DND-41 (cell line): ENCODE measurements at regions not wholly inside any gene's neighbourhood (a gene's known extent, or its start where the extent isn't known, plus 50 kb on each side); places are given as distances from the start of the nearest gene placed in this dataset.

Experiments used
- ATAC-seq: fragments of 200-7000 bp; cut with Tn5 transposase; 3 replicates; pipeline ENCODE4 v1.9.1; 2021; ENCODE audit warnings: low read depth; ENCODE audit not compliant: insufficient read depth
- DNase-seq: peaks from one replicate; pipeline ENCODE4 v3.0.0-alpha.2; 2020
- H2AFZ ChIP-seq: 2 replicates; pipeline ENCODE4 v1.6.0; 2012; ENCODE audit warnings: low read depth, low read length
- H3K27ac ChIP-seq: 2 replicates; pipeline ENCODE4 v1.5.1; 2012; ENCODE audit warnings: low read length, inconsistent platforms
- H3K27me3 ChIP-seq: fragments of 200-600 bp; sonication (generic); 2 replicates; pipeline ENCODE4 v1.6.0; 2012; ENCODE audit warnings: low read length, mild to moderate bottlenecking, inconsistent platforms; ENCODE audit not compliant: insufficient read depth, poor library complexity
- H3K36me3 ChIP-seq: 2 replicates; pipeline ENCODE4 v1.5.1; 2012; ENCODE audit warnings: low read length, inconsistent platforms; ENCODE audit not compliant: insufficient read depth
- H3K4me1 ChIP-seq: 2 replicates; pipeline ENCODE4 v1.5.1; 2012; ENCODE audit warnings: mild to moderate bottlenecking, low read length; ENCODE audit not compliant: insufficient read depth
- H3K4me2 ChIP-seq: 2 replicates; pipeline ENCODE4 v1.6.0; 2012; ENCODE audit warnings: mild to moderate bottlenecking, moderate library complexity, low read length, inconsistent platforms; ENCODE audit not compliant: insufficient read depth
- H3K4me3 ChIP-seq, 2 experiments: fragments of 200-600 bp in 1 of 2; shearing (Covaris generic) in 1 of 2; 2 replicates each; pipeline ENCODE4 v1.5.1; 2012 to 2016; ENCODE audit warnings: inconsistent platforms in 2 of 2, low read length in 2 of 2, mild to moderate bottlenecking in 2 of 2, low read depth in 1 of 2, moderate library complexity in 1 of 2
- H3K79me2 ChIP-seq: 2 replicates; pipeline ENCODE4 v1.6.0; 2012; ENCODE audit warnings: low read length, inconsistent platforms; ENCODE audit not compliant: insufficient read depth
- H3K9ac ChIP-seq: 2 replicates; pipeline ENCODE4 v1.6.0; 2012; ENCODE audit warnings: low read depth, mild to moderate bottlenecking, inconsistent platforms, low read length, moderate library complexity
- H3K9me3 ChIP-seq: 2 replicates; pipeline ENCODE4 v1.5.1; 2012; ENCODE audit warnings: low read length, moderate library complexity, mild to moderate bottlenecking, inconsistent platforms; ENCODE audit not compliant: insufficient read depth, severe bottlenecking
- H4K20me1 ChIP-seq: 2 replicates; pipeline ENCODE4 v1.6.0; 2012; ENCODE audit warnings: low read length; ENCODE audit not compliant: insufficient read depth
- CTCF ChIP-seq: IDR thresholded peaks from 2 replicates; pipeline ENCODE4 v1.5.1; 2012; ENCODE audit warnings: borderline replicate concordance, low read length, moderate library complexity, mild to moderate bottlenecking; ENCODE audit not compliant: poor library complexity, severe bottlenecking; ENCODE audit errors: extremely low read depth
- EZH2 ChIP-seq: IDR thresholded peaks from 3 replicates; pipeline ENCODE4 v1.6.1; 2012; ENCODE audit warnings: borderline replicate concordance, low read depth, mild to moderate bottlenecking, moderate library complexity, low read length, inconsistent platforms; ENCODE audit not compliant: severe bottlenecking

- Histone ChIP-seq H3K79me2 (no peaks in the 10 kb centered on the region), H3K9ac (no peak overlapping the region), H3K36me3 (no peaks in the 10 kb centered on the region), H4K20me1 (no peaks in the 10 kb centered on the region), H3K4me1 (no peaks in the 10 kb centered on the region), H3K4me2 (no peak overlapping the region), H3K27me3 (no peaks in the 10 kb centered on the region), H3K4me3 (no peak overlapping the region), H3K27ac (no peak overlapping the region), H2AFZ (no peak overlapping the region), H3K9me3 (no peaks in the 10 kb centered on the region)
- DNase-seq, result no peak
- TF ChIP-seq CTCF, result no peak
- no peak for TF ChIP-seq EZH2
- no peak for ATAC-seq
Observed at GRCh38 chr7:125611582-125611981, 682.0 kb upstream of the POT1 start.

- H3K4me3 ChIP-seq, result no peak overlapping the region
- no peak overlapping the region for H3K9ac ChIP-seq
- ATAC-seq (no peak), DNase-seq (no peak)
- no peak for TF ChIP-seq EZH2
- TF ChIP-seq CTCF, result no peak
- no peaks in the 10 kb centered on the region for H3K79me2 ChIP-seq
- no peaks in the 10 kb centered on the region for H3K9me3 ChIP-seq
- no peak overlapping the region for H2AFZ ChIP-seq
- no peaks in the 10 kb centered on the region for H3K27me3 ChIP-seq
- no peaks in the 10 kb centered on the region for H4K20me1 ChIP-seq
- no peak overlapping the region for H3K27ac ChIP-seq
- H3K4me2 ChIP-seq, result no peak overlapping the region
- H3K36me3 ChIP-seq, result no peaks in the 10 kb centered on the region
- no peaks in the 10 kb centered on the region for H3K4me1 ChIP-seq
Observed at GRCh38 chr7:125606671-125607070, 677.0 kb upstream of the POT1 start.

GRCh38 chr7:125605241-125605640 lies 675.6 kb upstream of the POT1 start:
- Histone ChIP-seq H3K79me2 (no peaks in the 10 kb centered on the region), H3K4me1 (no peaks in the 10 kb centered on the region), H3K4me3 (no peak overlapping the region), H3K4me2 (no peak overlapping the region), H3K9ac (no peak overlapping the region), H2AFZ (no peak overlapping the region), H3K9me3 (no peaks in the 10 kb centered on the region), H3K36me3 (no peaks in the 10 kb centered on the region), H3K27me3 (no peaks in the 10 kb centered on the region), H3K27ac (no peak overlapping the region), H4K20me1 (no peaks in the 10 kb centered on the region)
- no peak for DNase-seq
- TF ChIP-seq CTCF (no peak), EZH2 (no peak)
- ATAC-seq, result no peak

- ATAC-seq (no peak), DNase-seq (no peak)
- H3K4me3 ChIP-seq, result no peak overlapping the region
- H3K4me1 ChIP-seq, result no peaks in the 10 kb centered on the region
- H4K20me1 ChIP-seq, result no peaks in the 10 kb centered on the region
- H2AFZ ChIP-seq, result no peak overlapping the region
- no peaks in the 10 kb centered on the region for H3K36me3 ChIP-seq
- no peaks in the 10 kb centered on the region for H3K27me3 ChIP-seq
- H3K9me3 ChIP-seq, result no peaks in the 10 kb centered on the region
- H3K4me2 ChIP-seq, result no peak overlapping the region
- TF ChIP-seq CTCF (no peak), EZH2 (no peak)
- no peaks in the 10 kb centered on the region for H3K79me2 ChIP-seq
- no peak overlapping the region for H3K27ac ChIP-seq
- no peak overlapping the region for H3K9ac ChIP-seq
Observed at GRCh38 chr7:125602441-125602840, 672.8 kb upstream of the POT1 start.
